ENCODE measurements at regions not wholly inside any gene's neighbourhood (a gene's known extent, or its start where the extent isn't known, plus 50 kb on each side); places are given as distances from the start of the nearest gene placed in this dataset.
A peak's percentile ranks its signal among the peaks of the same experiment; 100 is the strongest.

GRCh38 chr10:125398270-125398669 lies 237.9 kb upstream of the CTBP2 start:
- no peak for DNase-seq (ENCODE audit: low read depth)

GRCh38 chr10:125397608-125398007 lies 237.2 kb upstream of the CTBP2 start:
- no peak for DNase-seq (ENCODE audit: low read depth)

- DNase-seq (ENCODE audit: low read depth) = peak; percentile 12
Measured at GRCh38 chr10:125396676-125397075, 236.3 kb upstream of the CTBP2 start.

- no peak for DNase-seq (ENCODE audit: low read depth)
Measured at GRCh38 chr10:125392609-125393008, 232.2 kb upstream of the CTBP2 start.

GRCh38 chr10:125392154-125392553 lies 231.8 kb upstream of the CTBP2 start:
- no peak for DNase-seq (ENCODE audit: low read depth)

DNA sequence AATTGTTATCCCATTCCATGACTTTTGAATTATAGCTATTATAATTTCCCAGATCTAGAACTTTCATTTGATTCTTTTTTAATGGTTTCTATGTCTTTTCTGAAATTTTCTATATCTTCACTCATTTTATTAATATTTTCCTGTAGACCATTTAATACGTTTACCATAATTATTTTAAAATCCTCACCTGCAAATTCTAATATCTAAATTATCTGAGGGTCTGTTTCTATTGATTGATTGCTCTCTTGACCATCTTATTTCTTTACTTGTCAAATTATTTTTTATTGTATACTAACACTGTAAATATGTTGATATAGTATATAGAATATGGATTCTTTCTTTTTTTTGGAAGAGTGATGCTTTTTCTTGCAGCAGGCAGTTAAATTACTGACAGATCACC lies 229.3 kb upstream of the CTBP2 start:
- no peak for DNase-seq (ENCODE audit: low read depth)

DNA sequence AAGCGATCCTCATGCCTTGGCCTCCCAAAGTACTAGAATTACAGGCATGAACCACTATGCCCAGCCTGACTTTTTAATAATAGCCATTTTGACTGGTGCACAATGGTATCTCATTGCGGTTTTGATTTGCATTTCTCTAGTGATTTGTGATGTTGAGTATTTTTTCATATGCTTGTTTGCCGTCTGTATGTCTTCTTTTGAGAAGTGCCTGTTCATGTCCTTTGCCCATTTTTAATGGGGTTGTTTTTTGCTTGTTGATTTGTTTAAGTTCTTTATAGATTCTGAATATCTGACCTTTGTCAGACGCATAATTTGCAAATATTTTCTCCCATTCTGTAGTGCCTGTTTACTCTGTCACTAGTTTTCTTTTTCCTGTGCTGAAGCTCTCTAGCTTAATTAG lies 219.2 kb upstream of the CTBP2 start:
- no peak for DNase-seq (ENCODE audit: low read depth)

GRCh38 chr10:125377368-125377767 lies 217.0 kb upstream of the CTBP2 start:
- DNase-seq (ENCODE audit: low read depth) = no peak

GRCh38 chr10:125375210-125375609 lies 214.8 kb upstream of the CTBP2 start:
- DNase-seq (ENCODE audit: low read depth) = peak; percentile 1

DNA sequence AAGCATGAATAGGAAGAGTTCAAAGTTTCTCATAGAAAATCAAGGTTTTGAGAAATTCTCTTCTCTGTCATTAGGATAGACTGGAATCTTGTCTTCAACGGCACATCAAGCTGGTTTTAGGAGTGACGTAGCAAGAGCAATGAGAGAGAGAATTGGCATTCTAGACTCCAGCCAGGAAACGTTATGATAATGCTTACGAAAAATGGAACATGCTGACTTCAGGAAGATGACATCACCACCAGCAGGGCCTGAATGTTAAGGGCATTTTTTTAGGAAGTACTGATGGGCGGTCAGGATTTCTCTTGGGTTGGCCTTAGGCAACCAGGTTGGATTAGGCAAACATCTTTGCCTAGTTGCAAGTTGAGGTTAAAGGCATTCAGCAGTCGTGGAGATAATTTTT lies 213.2 kb upstream of the CTBP2 start:
- DNase-seq (ENCODE audit: low read depth) = peak; percentile 1

GRCh38 chr10:125370578-125370977 lies 210.2 kb upstream of the CTBP2 start:
- DNase-seq (ENCODE audit: low read depth) = no peak

- DNase-seq (ENCODE audit: low read depth) = no peak
Measured at GRCh38 chr10:125369382-125370326, 209.3 kb upstream of the CTBP2 start.

DNA sequence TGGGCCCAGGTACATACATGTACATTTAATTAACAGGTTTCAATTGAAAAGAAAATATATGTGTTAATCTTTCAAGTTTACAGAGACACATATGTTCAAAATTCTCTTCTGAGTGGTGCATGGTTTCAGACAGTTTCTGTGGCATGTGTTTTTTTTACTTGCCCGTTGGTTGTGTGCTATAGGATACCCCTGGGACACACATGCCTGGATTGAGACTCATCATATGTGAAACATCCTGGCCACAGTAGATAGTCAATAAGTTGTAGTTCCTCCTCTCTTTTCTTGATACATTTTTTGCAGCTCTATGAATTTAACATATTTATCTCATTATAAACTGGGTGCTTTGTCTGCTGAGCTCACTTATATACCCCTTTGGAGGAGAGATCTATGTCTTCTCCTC lies 207.8 kb upstream of the CTBP2 start:
- no peak for DNase-seq (ENCODE audit: low read depth)

DNA sequence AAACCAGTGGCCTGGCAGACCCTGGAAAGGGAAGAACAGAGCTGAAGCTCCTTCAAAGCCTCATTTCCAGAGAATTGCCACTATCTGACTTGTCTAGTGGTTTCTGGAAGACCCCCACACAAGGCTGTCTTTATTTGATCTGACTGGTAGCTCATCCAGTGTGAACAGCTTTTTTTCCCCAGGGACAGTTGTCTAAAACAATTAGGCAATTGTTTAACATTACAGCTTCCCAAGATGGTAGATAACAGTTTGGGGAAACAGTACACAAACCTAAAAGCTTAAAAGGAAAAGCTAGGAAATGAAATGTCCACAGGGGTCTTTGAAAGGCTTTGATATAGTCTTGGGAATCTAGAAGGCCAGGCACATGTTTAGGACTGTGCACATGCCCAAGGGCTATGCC lies 203.4 kb upstream of the CTBP2 start:
- no peak for DNase-seq (ENCODE audit: low read depth)

- DNase-seq (ENCODE audit: low read depth) = no peak
Measured at GRCh38 chr10:125362950-125363349, 202.6 kb upstream of the CTBP2 start.

DNA sequence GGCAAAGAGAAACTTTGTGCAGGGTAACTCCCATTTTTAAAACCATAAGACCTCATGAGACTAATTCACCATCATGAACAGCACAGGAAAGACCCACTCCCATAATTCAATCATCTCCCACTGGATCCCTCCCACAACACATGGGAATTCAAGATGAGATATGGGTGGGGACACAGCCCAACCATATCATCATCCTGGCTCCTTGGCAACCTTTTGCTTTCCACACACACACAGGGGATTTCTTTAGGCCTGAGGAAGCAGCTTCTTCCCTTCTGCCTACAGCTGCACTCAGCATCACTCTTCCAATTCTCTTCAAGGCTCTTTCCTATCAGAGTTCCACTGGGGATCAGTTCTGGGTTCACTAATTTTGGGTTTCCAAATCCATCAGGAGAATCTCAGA lies 199.0 kb upstream of the CTBP2 start:
- DNase-seq (ENCODE audit: low read depth) = no peak

- no peak for DNase-seq (ENCODE audit: low read depth)
Measured at GRCh38 chr10:125355657-125356056, 195.3 kb upstream of the CTBP2 start.

GRCh38 chr10:125350519-125350918 lies 190.2 kb upstream of the CTBP2 start:
- no peak for DNase-seq (ENCODE audit: low read depth)

GRCh38 chr10:125348536-125348935 lies 188.2 kb upstream of the CTBP2 start:
- no peak for DNase-seq (ENCODE audit: low read depth)

DNA sequence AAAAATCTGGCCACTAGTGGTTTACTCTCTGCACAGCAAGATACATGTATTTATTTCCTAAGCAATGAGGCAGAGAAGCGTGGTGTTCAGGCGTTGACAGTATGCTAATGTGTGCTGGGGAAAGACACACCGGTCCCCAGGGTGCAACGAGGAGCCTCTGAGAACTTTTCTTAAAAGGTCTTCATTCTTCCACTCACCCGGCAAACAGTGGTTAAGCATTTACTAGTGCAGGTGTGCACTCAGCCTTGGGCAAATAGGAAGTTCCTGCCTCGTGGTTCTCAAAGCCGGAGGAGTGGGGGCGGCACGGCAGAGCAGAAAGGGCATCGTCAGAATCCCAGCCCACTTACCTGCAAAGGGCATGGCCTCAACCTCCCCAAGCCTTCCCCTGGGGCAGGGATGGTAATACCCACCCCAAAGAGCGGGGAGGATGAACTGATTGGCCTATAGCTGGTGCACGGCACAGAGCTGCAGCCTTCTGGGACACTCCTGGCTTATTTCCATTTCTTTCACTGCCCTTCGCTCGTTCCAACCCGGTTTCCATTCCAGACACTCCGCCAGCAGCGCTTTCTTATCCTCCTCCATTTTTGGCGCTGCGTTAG lies 184.3 kb upstream of the CTBP2 start:
- no peak for DNase-seq (ENCODE audit: low read depth)

DNA sequence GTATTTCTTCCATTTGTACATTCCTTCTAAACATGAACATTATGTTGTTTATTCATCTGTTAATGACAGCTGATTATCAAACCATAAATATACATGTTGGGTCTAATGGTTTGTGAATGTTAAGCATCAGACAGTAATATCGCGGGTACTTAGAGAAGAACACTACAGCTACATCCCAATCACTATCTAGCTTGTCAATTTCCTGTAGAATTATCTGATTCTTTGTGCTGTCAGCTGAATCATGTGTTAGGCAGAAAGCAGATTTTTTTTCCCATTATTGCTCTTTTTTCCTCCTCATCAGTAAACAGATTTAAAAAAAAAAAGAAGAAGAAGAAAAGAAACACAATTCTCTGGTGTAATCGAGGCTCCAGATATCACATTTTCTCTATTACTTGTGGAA lies 183.6 kb upstream of the CTBP2 start:
- DNase-seq (ENCODE audit: low read depth) = no peak

- DNase-seq (ENCODE audit: low read depth) = peak; percentile 39
Measured at GRCh38 chr10:125343118-125343925, 183.0 kb upstream of the CTBP2 start.

DNA sequence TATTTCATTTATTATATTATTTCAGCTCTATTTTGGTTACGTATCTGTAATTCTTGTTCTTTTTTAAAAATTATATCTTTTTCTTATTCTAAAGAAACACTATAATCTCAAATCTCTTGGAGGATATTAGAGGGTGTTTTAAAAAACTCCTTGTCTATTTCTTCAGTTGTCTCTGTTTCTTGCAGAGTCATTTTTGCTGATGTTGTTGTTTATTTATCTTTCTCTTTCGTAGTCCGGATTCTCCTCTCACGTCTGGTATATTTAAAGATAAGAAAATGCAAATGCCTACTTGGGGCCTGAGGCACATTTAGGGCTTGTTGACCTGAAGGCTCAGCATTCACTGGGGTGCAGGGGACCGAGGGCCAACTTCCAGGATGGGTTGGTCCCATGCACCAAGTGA lies 181.2 kb upstream of the CTBP2 start:
- DNase-seq (ENCODE audit: low read depth) = no peak
